ENCODE measurements at regions not wholly inside any gene's neighbourhood (a gene's known extent, or its start where the extent isn't known, plus 50 kb on each side); places are given as distances from the start of the nearest gene placed in this dataset.

DNA sequence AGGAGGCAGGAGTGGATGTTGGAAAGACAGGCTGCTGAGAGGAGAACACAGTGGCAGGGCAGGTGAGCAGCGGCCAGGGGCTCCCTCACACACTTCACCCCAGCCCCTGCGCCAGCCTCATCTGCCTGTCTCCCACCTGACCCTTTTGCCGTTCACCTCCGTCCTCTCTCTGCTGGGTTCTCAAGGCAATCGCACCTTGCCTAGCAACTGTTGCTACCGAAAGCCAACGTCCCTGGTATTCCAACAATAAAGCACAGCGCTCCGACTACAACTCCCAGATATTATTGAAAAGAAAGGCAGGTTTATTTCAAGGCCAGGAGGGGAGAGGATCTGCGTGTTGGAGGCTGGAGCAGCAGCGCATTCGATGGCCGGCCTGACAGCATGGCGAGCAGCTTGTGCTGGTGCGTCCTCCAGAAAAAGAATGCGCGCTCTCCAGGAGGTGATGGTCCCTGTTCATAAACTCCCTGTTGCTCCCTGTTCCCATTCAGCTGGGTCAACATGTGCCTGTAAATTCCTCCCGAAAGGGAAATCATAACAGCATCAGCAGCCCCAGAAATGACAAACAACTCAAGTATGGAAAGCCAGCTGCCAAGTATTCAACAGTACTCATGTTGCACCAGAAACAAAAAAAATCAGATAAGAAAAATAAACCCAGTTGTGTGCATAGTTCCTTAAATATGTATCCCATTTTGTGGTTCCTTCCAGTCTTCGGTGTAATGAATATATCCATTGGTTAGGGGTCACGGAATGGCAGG, 153.0 kb upstream of the DIO3 start:
- TF ChIP-seq, protein P1, sequence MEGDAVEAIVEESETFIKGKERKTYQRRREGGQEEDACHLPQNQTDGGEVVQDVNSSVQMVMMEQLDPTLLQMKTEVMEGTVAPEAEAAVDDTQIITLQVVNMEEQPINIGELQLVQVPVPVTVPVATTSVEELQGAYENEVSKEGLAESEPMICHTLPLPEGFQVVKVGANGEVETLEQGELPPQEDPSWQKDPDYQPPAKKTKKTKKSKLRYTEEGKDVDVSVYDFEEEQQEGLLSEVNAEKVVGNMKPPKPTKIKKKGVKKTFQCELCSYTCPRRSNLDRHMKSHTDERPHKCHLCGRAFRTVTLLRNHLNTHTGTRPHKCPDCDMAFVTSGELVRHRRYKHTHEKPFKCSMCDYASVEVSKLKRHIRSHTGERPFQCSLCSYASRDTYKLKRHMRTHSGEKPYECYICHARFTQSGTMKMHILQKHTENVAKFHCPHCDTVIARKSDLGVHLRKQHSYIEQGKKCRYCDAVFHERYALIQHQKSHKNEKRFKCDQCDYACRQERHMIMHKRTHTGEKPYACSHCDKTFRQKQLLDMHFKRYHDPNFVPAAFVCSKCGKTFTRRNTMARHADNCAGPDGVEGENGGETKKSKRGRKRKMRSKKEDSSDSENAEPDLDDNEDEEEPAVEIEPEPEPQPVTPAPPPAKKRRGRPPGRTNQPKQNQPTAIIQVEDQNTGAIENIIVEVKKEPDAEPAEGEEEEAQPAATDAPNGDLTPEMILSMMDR (conservative IDR thresholded peaks at IDR 0.05; ENCODE audit: low read depth, low read length), result no peak
- TF ChIP-seq RAD21 (IDR thresholded peaks at IDR 0.05; ENCODE audit: low read length) (no peak), POLR2A (IDR thresholded peaks at IDR 0.05; ENCODE audit: low read depth, low read length) (no peak), USF2 (IDR thresholded peaks at IDR 0.05; ENCODE audit: low read depth, low read length) (no peak), SMC3 (IDR thresholded peaks at IDR 0.05; ENCODE audit: low read depth, low read length) (no peak), MAFK (IDR thresholded peaks at IDR 0.05; ENCODE audit: low read depth, low read length) (no peak), RCOR1 (IDR thresholded peaks at IDR 0.05; ENCODE audit: insufficient replicate concordance, low read length) (no peak), MAZ (IDR thresholded peaks at IDR 0.05; ENCODE audit: borderline replicate concordance, low read depth, low read length) (no peak), CEBPB (IDR thresholded peaks at IDR 0.05; ENCODE audit: low read depth, low read length) (no peak; the same call in 1 of the 2 replicates), ELK1 (IDR thresholded peaks at IDR 0.05; ENCODE audit: borderline replicate concordance, low read depth, low read length) (no peak), NFE2L2 (IDR thresholded peaks at IDR 0.05; ENCODE audit: low read depth, low read length) (no peak), MXI1 (IDR thresholded peaks at IDR 0.05; ENCODE audit: borderline replicate concordance, low read depth, low read length) (no peak)
